Fibroblast of lung (primary cell): ENCODE measurements at regions not wholly inside any gene's neighbourhood (a gene's known extent, or its start where the extent isn't known, plus 50 kb on each side); places are given as distances from the start of the nearest gene placed in this dataset.

Source experiments
- CTCF ChIP-seq, 2 donors: IDR thresholded peaks in 1 of 2; conservative IDR thresholded peaks in 1 of 2; 1 replicate in 1 of 2; 2 replicates in 1 of 2; pipeline ENCODE4 v1.5.1; 2011 to 2012; ENCODE audit warnings: low read length in 2 of 2, control low read depth in 1 of 2, inconsistent platforms in 1 of 2, low read depth in 1 of 2, mild to moderate bottlenecking in 1 of 2
- EZH2 ChIP-seq: IDR thresholded peaks from 2 replicates; pipeline ENCODE4 v1.5.1; 2012; ENCODE audit warnings: low read length, control low read depth, mild to moderate bottlenecking; ENCODE audit errors: missing control alignments

- TF ChIP-seq CTCF (conservative IDR thresholded peaks at IDR 0.05 in 1 of 2, IDR thresholded peaks at IDR 0.05 in 1 of 2; ENCODE audit: low read depth in 1 of 2, low read length in 2 of 2), result no peak
- no peak for TF ChIP-seq EZH2
Observed at GRCh38 chr7:153188630-153189029, 429.1 kb downstream of the ACTR3B start.
